SJCRH30 (cell line): ENCODE measurements at regions not wholly inside any gene's neighbourhood (a gene's known extent, or its start where the extent isn't known, plus 50 kb on each side); places are given as distances from the start of the nearest gene placed in this dataset.
A peak's percentile ranks its signal among the peaks of the same experiment; 100 is the strongest.

ENCODE experiments used
- DNase-seq, 2 experiments: peaks; one replicate each; pipeline ENCODE4 v3.0.0-alpha.2; 2015 to 2020
- H3K27ac ChIP-seq: fragments of 250-450 bp; sonication (Bioruptor Pico); 2 replicates; pipeline ENCODE4 v1.5.1; 2020; ENCODE audit warnings: mild to moderate bottlenecking, moderate library complexity
- H3K27me3 ChIP-seq: fragments of 250-450 bp; sonication (Bioruptor Pico); 2 replicates; pipeline ENCODE4 v1.5.1; 2020; ENCODE audit warnings: mild to moderate bottlenecking, moderate library complexity
- H3K36me3 ChIP-seq: fragments of 250-450 bp; sonication (Bioruptor Pico); 2 replicates; pipeline ENCODE4 v1.5.1; 2020; ENCODE audit warnings: mild to moderate bottlenecking, moderate library complexity
- H3K4me1 ChIP-seq: fragments of 250-450 bp; sonication (Bioruptor Pico); 2 replicates; pipeline ENCODE4 v1.5.1; 2020; ENCODE audit warnings: mild to moderate bottlenecking, moderate library complexity
- H3K4me3 ChIP-seq: fragments of 250-450 bp; sonication (Bioruptor Pico); 2 replicates; pipeline ENCODE4 v1.5.1; 2020; ENCODE audit warnings: mild to moderate bottlenecking, moderate library complexity
- H3K9me3 ChIP-seq: fragments of 250-450 bp; sonication (Bioruptor Pico); replicated peaks from 2 replicates; pipeline ENCODE4 v1.5.1; 2020; ENCODE audit warnings: mild to moderate bottlenecking, moderate library complexity

- Histone ChIP-seq H3K36me3 (no peaks in the 10 kb centered on the region), H3K27me3 (no peaks in the 10 kb centered on the region), H3K4me1 (no peaks in the 10 kb centered on the region), H3K4me3 (no peak overlapping the region), H3K27ac (no peak overlapping the region), H3K9me3 (no peaks in the 10 kb centered on the region)
- DNase-seq, result no peak
Measured at GRCh38 chr7:47024991-47025390, 556.9 kb downstream of the TNS3 start.

- no peaks in the 10 kb centered on the region for H3K27me3 ChIP-seq
- DNase-seq, result no peak
- H3K9me3 ChIP-seq, result no peaks in the 10 kb centered on the region
- H3K27ac ChIP-seq, result no peak overlapping the region
- H3K4me1 ChIP-seq, result no peaks in the 10 kb centered on the region
- H3K4me3 ChIP-seq, result no peak overlapping the region
- no peaks in the 10 kb centered on the region for H3K36me3 ChIP-seq
Measured at GRCh38 chr7:47008461-47008860, 573.5 kb downstream of the TNS3 start.

- Histone ChIP-seq H3K36me3 (no peaks in the 10 kb centered on the region), H3K27ac (no peak overlapping the region)
- peak in 1 of 2 experiments; percentile 25 for DNase-seq
Measured at GRCh38 chr7:47007471-47007870, 574.4 kb downstream of the TNS3 start.

GRCh38 chr7:47000561-47000960, 581.4 kb downstream of the TNS3 start:
- Histone ChIP-seq H3K4me3 (no peak overlapping the region), H3K36me3 (no peaks in the 10 kb centered on the region), H3K27ac (no peak overlapping the region), H3K27me3 (no peaks in the 10 kb centered on the region), H3K9me3 (no peaks in the 10 kb centered on the region), H3K4me1 (no peaks in the 10 kb centered on the region; the same call in 1 of the 2 replicates)
- no peak for DNase-seq

More at GRCh38 chr7:47007471-47007870, 574.4 kb downstream of the TNS3 start:
- Histone ChIP-seq H3K27me3 (no peaks in the 10 kb centered on the region), H3K9me3 (no peaks in the 10 kb centered on the region), H3K4me3 (no peak overlapping the region), H3K4me1 (no peaks in the 10 kb centered on the region)

- Histone ChIP-seq H3K36me3 (no peaks in the 10 kb centered on the region), H3K4me1 (no peaks in the 10 kb centered on the region; the same call in 1 of the 2 replicates), H3K27ac (no peak overlapping the region), H3K27me3 (no peaks in the 10 kb centered on the region), H3K9me3 (no peaks in the 10 kb centered on the region), H3K4me3 (no peak overlapping the region)
- no peak for DNase-seq
Measured at GRCh38 chr7:46999866-47000265, 582.0 kb downstream of the TNS3 start.

- Histone ChIP-seq H3K27me3 (no peaks in the 10 kb centered on the region), H3K36me3 (no peaks in the 10 kb centered on the region)
- DNase-seq, result no peak
Measured at GRCh38 chr7:46996972-46997371, 584.9 kb downstream of the TNS3 start.

GRCh38 chr7:46993396-46993795, 588.5 kb downstream of the TNS3 start:
- Histone ChIP-seq H3K27me3 (no peaks in the 10 kb centered on the region), H3K27ac (no peak overlapping the region), H3K4me1 (no peaks in the 10 kb centered on the region; the same call in 1 of the 2 replicates), H3K36me3 (no peaks in the 10 kb centered on the region), H3K4me3 (no peak overlapping the region), H3K9me3 (no peaks in the 10 kb centered on the region)
- no peak for DNase-seq

More at GRCh38 chr7:46996972-46997371, 584.9 kb downstream of the TNS3 start:
- Histone ChIP-seq H3K4me3 (no peak overlapping the region), H3K4me1 (no peaks in the 10 kb centered on the region; the same call in 1 of the 2 replicates), H3K27ac (no peak overlapping the region), H3K9me3 (no peaks in the 10 kb centered on the region)

- Histone ChIP-seq H3K27me3 (no peaks in the 10 kb centered on the region), H3K4me3 (no peak overlapping the region), H3K27ac (no peak overlapping the region), H3K36me3 (no peaks in the 10 kb centered on the region), H3K4me1 (no peaks in the 10 kb centered on the region; the same call in 1 of the 2 replicates), H3K9me3 (no peaks in the 10 kb centered on the region)
- peak in 1 of 2 experiments; percentile 7 for DNase-seq
Measured at GRCh38 chr7:46990761-46991160, 591.1 kb downstream of the TNS3 start.

- H3K4me1 ChIP-seq, result no peaks in the 10 kb centered on the region; the same call in 1 of the 2 replicates
- H3K36me3 ChIP-seq, result no peaks in the 10 kb centered on the region
- no peaks in the 10 kb centered on the region for H3K9me3 ChIP-seq
- DNase-seq, result no peak
- no peak overlapping the region for H3K27ac ChIP-seq
- no peaks in the 10 kb centered on the region for H3K27me3 ChIP-seq
- no peak overlapping the region for H3K4me3 ChIP-seq
Measured at GRCh38 chr7:46989247-46989646, 592.7 kb downstream of the TNS3 start.

- Histone ChIP-seq H3K4me1 (no peaks in the 10 kb centered on the region), H3K9me3 (no peaks in the 10 kb centered on the region; the same call in 1 of the 2 replicates), H3K36me3 (no peaks in the 10 kb centered on the region), H3K27me3 (no peaks in the 10 kb centered on the region), H3K4me3 (no peak overlapping the region), H3K27ac (no peak overlapping the region)
- no peak for DNase-seq
Measured at GRCh38 chr7:46982928-46983327, 599.0 kb downstream of the TNS3 start.

GRCh38 chr7:46979439-46979838, 602.5 kb downstream of the TNS3 start:
- Histone ChIP-seq H3K27me3 (no peaks in the 10 kb centered on the region), H3K9me3 (no peaks in the 10 kb centered on the region; the same call in 1 of the 2 replicates), H3K4me1 (no peaks in the 10 kb centered on the region), H3K4me3 (no peak overlapping the region), H3K27ac (no peak overlapping the region), H3K36me3 (no peaks in the 10 kb centered on the region)
- no peak for DNase-seq

GRCh38 chr7:46975493-46975892, 606.4 kb downstream of the TNS3 start:
- Histone ChIP-seq H3K27me3 (no peaks in the 10 kb centered on the region), H3K4me3 (no peak overlapping the region), H3K4me1 (no peaks in the 10 kb centered on the region), H3K9me3 (no peaks in the 10 kb centered on the region), H3K36me3 (no peaks in the 10 kb centered on the region), H3K27ac (no peak overlapping the region)
- DNase-seq, result no peak

GRCh38 chr7:46972205-46972604, 609.7 kb downstream of the TNS3 start:
- Histone ChIP-seq H3K27me3 (no peaks in the 10 kb centered on the region), H3K36me3 (no peaks in the 10 kb centered on the region), H3K9me3 (no peaks in the 10 kb centered on the region), H3K4me3 (no peak overlapping the region), H3K27ac (no peak overlapping the region), H3K4me1 (no peaks in the 10 kb centered on the region)
- DNase-seq, result no peak

- DNase-seq, result no peak
- Histone ChIP-seq H3K4me3 (no peak overlapping the region), H3K36me3 (no peaks in the 10 kb centered on the region), H3K27ac (no peak overlapping the region), H3K27me3 (no peaks in the 10 kb centered on the region), H3K9me3 (no peaks in the 10 kb centered on the region), H3K4me1 (no peaks in the 10 kb centered on the region)
Measured at GRCh38 chr7:46970476-46970875, 611.4 kb downstream of the TNS3 start.

GRCh38 chr7:46970131-46970430, 611.8 kb downstream of the TNS3 start:
- no peaks in the 10 kb centered on the region for H3K9me3 ChIP-seq
- no peak overlapping the region for H3K4me3 ChIP-seq
- no peaks in the 10 kb centered on the region for H3K36me3 ChIP-seq
- no peaks in the 10 kb centered on the region for H3K4me1 ChIP-seq
- DNase-seq, result no peak
- no peaks in the 10 kb centered on the region for H3K27me3 ChIP-seq
- H3K27ac ChIP-seq, result no peak overlapping the region

- no peak overlapping the region for H3K4me3 ChIP-seq
- 0 out of 2 replicates have a peak, but pooled peaks cover 5% of the 10 kb centered on the region for H3K9me3 ChIP-seq
- no peaks in the 10 kb centered on the region for H3K36me3 ChIP-seq
- H3K27ac ChIP-seq, result no peak overlapping the region
- H3K4me1 ChIP-seq, result no peaks in the 10 kb centered on the region
- no peak for DNase-seq
- no peaks in the 10 kb centered on the region for H3K27me3 ChIP-seq
Measured at GRCh38 chr7:46969303-46970130, 612.4 kb downstream of the TNS3 start.
